NCI-H69 (cell line): ENCODE measurements at regions not wholly inside any gene's neighbourhood (a gene's known extent, or its start where the extent isn't known, plus 50 kb on each side); places are given as distances from the start of the nearest gene placed in this dataset.
A peak's percentile ranks its signal among the peaks of the same experiment; 100 is the strongest.

Source experiments
- DNase-seq: peaks from one replicate; lab custom pipeline; 2025; lab: John Stamatoyannopoulos, UW

GRCh38 chr6:148242180-148242579 lies 100.5 kb upstream of the SASH1 start:
- DNase-seq = no peak

GRCh38 chr6:148244217-148244935 lies 98.3 kb upstream of the SASH1 start:
- DNase-seq = peak; percentile 26

GRCh38 chr6:148247386-148248063 lies 95.1 kb upstream of the SASH1 start:
- peak; percentile 77 for DNase-seq

GRCh38 chr6:148249160-148249559 lies 93.5 kb upstream of the SASH1 start:
- DNase-seq = peak; percentile 82

GRCh38 chr6:148249679-148250375 lies 92.8 kb upstream of the SASH1 start:
- DNase-seq = peak; percentile 89

GRCh38 chr6:148250975-148251685 lies 91.5 kb upstream of the SASH1 start:
- peak; percentile 62 for DNase-seq

GRCh38 chr6:148251891-148252290 lies 90.7 kb upstream of the SASH1 start:
- no peak for DNase-seq

- DNase-seq = no peak
Measured at GRCh38 chr6:148257810-148258209, 84.8 kb upstream of the SASH1 start.

- no peak for DNase-seq
Measured at GRCh38 chr6:148258868-148259267, 83.8 kb upstream of the SASH1 start.

- DNase-seq = no peak
Measured at GRCh38 chr6:148261470-148261869, 81.2 kb upstream of the SASH1 start.

GRCh38 chr6:148263010-148263409 lies 79.6 kb upstream of the SASH1 start:
- no peak for DNase-seq

GRCh38 chr6:148263961-148264360 lies 78.7 kb upstream of the SASH1 start:
- DNase-seq = no peak

- no peak for DNase-seq
Measured at GRCh38 chr6:148265054-148265453, 77.6 kb upstream of the SASH1 start.

- DNase-seq = no peak
Measured at GRCh38 chr6:148269386-148269785, 73.3 kb upstream of the SASH1 start.

GRCh38 chr6:148271711-148272439 lies 70.8 kb upstream of the SASH1 start:
- no peak for DNase-seq

GRCh38 chr6:148272597-148272996 lies 70.0 kb upstream of the SASH1 start:
- DNase-seq = no peak

GRCh38 chr6:148273962-148274752 lies 68.5 kb upstream of the SASH1 start:
- no peak for DNase-seq

GRCh38 chr6:148274809-148275208 lies 67.8 kb upstream of the SASH1 start:
- no peak for DNase-seq

- no peak for DNase-seq
Measured at GRCh38 chr6:148285205-148285604, 57.4 kb upstream of the SASH1 start.

- DNase-seq = no peak
Measured at GRCh38 chr6:148286563-148286962, 56.1 kb upstream of the SASH1 start.
